ENCODE measurements at regions not wholly inside any gene's neighbourhood (a gene's known extent, or its start where the extent isn't known, plus 50 kb on each side); places are given as distances from the start of the nearest gene placed in this dataset.
"Not testable (repeated sequence)": the region's sequence is repeated elsewhere in the genome, so short reads cannot be mapped to it uniquely, and the experiment has no call there.

GRCh38 chr15:39021341-39021740 lies 456.7 kb upstream of the RASGRP1 start:
- intact Hi-C loops (cut with DNase I), result no loop called here

GRCh38 chr15:39022532-39023305 lies 458.1 kb upstream of the RASGRP1 start:
- no peak for DNase-seq
- intact Hi-C loops (cut with DNase I), result no loop called here

More at GRCh38 chr15:39021341-39021740, 456.7 kb upstream of the RASGRP1 start:
- DNase-seq, result no peak

GRCh38 chr15:39025321-39025720 lies 460.7 kb upstream of the RASGRP1 start:
- intact Hi-C loops (cut with DNase I), result no loop called here
- DNase-seq, result no peak

- intact Hi-C loops (cut with DNase I), result no loop called here
These were observed 461.3 kb upstream of the RASGRP1 start for GRCh38 chr15:39025881-39026280.

GRCh38 chr15:39028069-39028468 lies 463.5 kb upstream of the RASGRP1 start:
- no peak for DNase-seq
- intact Hi-C loops (cut with DNase I), result no loop called here

More at GRCh38 chr15:39025881-39026280, 461.3 kb upstream of the RASGRP1 start:
- no peak for DNase-seq

GRCh38 chr15:39029741-39030140 lies 465.1 kb upstream of the RASGRP1 start:
- intact Hi-C loops (cut with DNase I), result no loop called here
- DNase-seq, result peak in 4 of 42 donors; percentile 3 to 39 (median 28)

- no peak for DNase-seq
These were observed 465.9 kb upstream of the RASGRP1 start for GRCh38 chr15:39030291-39031070.

GRCh38 chr15:39031596-39031995 lies 467.0 kb upstream of the RASGRP1 start:
- DNase-seq, result no peak
- intact Hi-C loops (cut with DNase I), result no loop called here

More at GRCh38 chr15:39030291-39031070, 465.9 kb upstream of the RASGRP1 start:
- intact Hi-C loops (cut with DNase I), result no loop called here

GRCh38 chr15:39034816-39035215 lies 470.2 kb upstream of the RASGRP1 start:
- DNase-seq, result no peak
- intact Hi-C loops (cut with DNase I), result no loop called here

GRCh38 chr15:39037611-39038010 lies 473.0 kb upstream of the RASGRP1 start:
- intact Hi-C loops (cut with DNase I); DNase-seq: not testable (repeated sequence)

- intact Hi-C loops (cut with DNase I), result no loop called here
- no peak for DNase-seq
These were observed 476.2 kb upstream of the RASGRP1 start for GRCh38 chr15:39040861-39041260.

- intact Hi-C loops (cut with DNase I), result no loop called here
- no peak for DNase-seq
These were observed 477.4 kb upstream of the RASGRP1 start for GRCh38 chr15:39041979-39042495.

- intact Hi-C loops (cut with DNase I), result no loop called here
These were observed 487.2 kb upstream of the RASGRP1 start for GRCh38 chr15:39051626-39052322.

GRCh38 chr15:39052323-39052705 lies 487.7 kb upstream of the RASGRP1 start:
- intact Hi-C loops (cut with DNase I), result no loop called here
- no peak for DNase-seq

More at GRCh38 chr15:39051626-39052322, 487.2 kb upstream of the RASGRP1 start:
- no peak for DNase-seq

- intact Hi-C loops (cut with DNase I), result no loop called here
- DNase-seq, result no peak
These were observed 488.9 kb upstream of the RASGRP1 start for GRCh38 chr15:39053480-39053879.

GRCh38 chr15:39054128-39054732 lies 489.6 kb upstream of the RASGRP1 start:
- intact Hi-C loops (cut with DNase I), result no loop called here
- DNase-seq, result no peak

GRCh38 chr15:39056357-39056756 lies 491.7 kb upstream of the RASGRP1 start:
- intact Hi-C loops (cut with DNase I), result no loop called here
- no peak for DNase-seq

GRCh38 chr15:39058351-39059131 lies 493.9 kb upstream of the RASGRP1 start:
- no peak for DNase-seq
- intact Hi-C loops (cut with DNase I), result no loop called here

Data from head of caudate nucleus (tissue), 42 donors.